Neuronal stem cell (in vitro differentiated cells): ENCODE measurements at regions not wholly inside any gene's neighbourhood (a gene's known extent, or its start where the extent isn't known, plus 50 kb on each side); places are given as distances from the start of the nearest gene placed in this dataset.
A peak's percentile ranks its signal among the peaks of the same experiment; 100 is the strongest.

Experiments used
- DNase-seq: peaks from one replicate; pipeline ENCODE4 v3.0.0-alpha.2; 2013; ENCODE audit warnings: low spot score
- H2AFZ ChIP-seq: one replicate; pipeline ENCODE4 v1.6.1; 2013; ENCODE audit warnings: mild to moderate bottlenecking, low read length, inconsistent platforms
- H2AK5ac ChIP-seq: 2 replicates; pipeline ENCODE4 v1.6.1; 2013; ENCODE audit warnings: low read depth, mild to moderate bottlenecking, inconsistent platforms, low read length, moderate library complexity, mixed read lengths
- H2BK120ac ChIP-seq: 2 replicates; pipeline ENCODE4 v1.6.1; 2013; ENCODE audit warnings: low read depth, mild to moderate bottlenecking, inconsistent platforms, low read length, moderate library complexity, mixed read lengths
- H2BK12ac ChIP-seq: one replicate; pipeline ENCODE4 v1.6.1; 2013; ENCODE audit warnings: low read length, inconsistent platforms
- H2BK15ac ChIP-seq: 2 replicates; pipeline ENCODE4 v1.6.1; 2013; ENCODE audit warnings: mild to moderate bottlenecking, low read length, inconsistent platforms, mixed read lengths
- H2BK5ac ChIP-seq: one replicate; pipeline ENCODE4 v1.6.1; 2013; ENCODE audit warnings: inconsistent platforms, mild to moderate bottlenecking, low read length, moderate library complexity
- H3K14ac ChIP-seq: one replicate; pipeline ENCODE4 v1.6.1; 2013; ENCODE audit warnings: low read length, inconsistent platforms
- H3K18ac ChIP-seq: 2 replicates; pipeline ENCODE4 v1.6.1; 2013; ENCODE audit warnings: low read length, inconsistent platforms
- H3K23ac ChIP-seq: 2 replicates; pipeline ENCODE4 v1.6.1; 2013; ENCODE audit warnings: low read depth, mild to moderate bottlenecking, mixed read lengths, low read length, inconsistent platforms; ENCODE audit not compliant: poor library complexity
- H3K27ac ChIP-seq: replicated peaks from 3 replicates; pipeline ENCODE4 v1.5.1; 2013; ENCODE audit warnings: low read length, inconsistent platforms
- H3K27me3 ChIP-seq, 3 experiments: 2 replicates each; pipeline ENCODE4 v1.6.1; 2013; ENCODE audit warnings: low read length in 3 of 3, mild to moderate bottlenecking in 2 of 3, inconsistent platforms in 1 of 3, low read depth in 1 of 3, mixed read lengths in 1 of 3, moderate library complexity in 1 of 3; ENCODE audit not compliant: control insufficient read depth in 3 of 3, insufficient read depth in 3 of 3
- H3K36me3 ChIP-seq, 2 donors: replicated peaks in 1 of 2; 2 replicates each; pipeline ENCODE4 v1.6.1; 2013; ENCODE audit warnings: low read length in 2 of 2; ENCODE audit not compliant: control insufficient read depth in 2 of 2, insufficient read depth in 2 of 2
- H3K4ac ChIP-seq: 2 replicates; pipeline ENCODE4 v1.6.1; 2013; ENCODE audit warnings: inconsistent platforms, mild to moderate bottlenecking, low read length, moderate library complexity
- H3K4me1 ChIP-seq, 2 donors: 1 replicate in 1 of 2; 2 replicates in 1 of 2; pipeline ENCODE4 v1.6.1; 2013; ENCODE audit warnings: low read length in 2 of 2, low read depth in 1 of 2; ENCODE audit not compliant: control insufficient read depth in 2 of 2, insufficient read depth in 1 of 2
- H3K4me2 ChIP-seq: one replicate; pipeline ENCODE4 v1.6.1; 2013; ENCODE audit warnings: mild to moderate bottlenecking, low read length, inconsistent platforms; ENCODE audit not compliant: insufficient read depth, poor library complexity, severe bottlenecking
- H3K4me3 ChIP-seq, 2 donors: 2 replicates each; pipeline ENCODE4 v1.5.1; 2013; ENCODE audit warnings: low read length in 2 of 2, mild to moderate bottlenecking in 2 of 2, inconsistent platforms in 1 of 2, moderate library complexity in 1 of 2
- H3K79me1 ChIP-seq: one replicate; pipeline ENCODE4 v1.6.1; 2013; ENCODE audit warnings: low read depth, mild to moderate bottlenecking, inconsistent platforms, low read length, moderate library complexity
- H3K9ac ChIP-seq: one replicate; pipeline ENCODE4 v1.6.1; 2013; ENCODE audit warnings: mild to moderate bottlenecking, low read depth, low read length, inconsistent platforms; ENCODE audit not compliant: poor library complexity
- H3K9me3 ChIP-seq, 2 donors: replicated peaks in 1 of 2; 2 replicates each; pipeline versions ENCODE3 to v1.6.1; 2013; ENCODE audit warnings: low read length in 2 of 2, mild to moderate bottlenecking in 2 of 2, inconsistent platforms in 1 of 2, low read depth in 1 of 2, mixed read lengths in 1 of 2, moderate library complexity in 1 of 2; ENCODE audit not compliant: control insufficient read depth in 2 of 2, insufficient read depth in 1 of 2
- H4K8ac ChIP-seq: one replicate; pipeline ENCODE4 v1.6.1; 2013; ENCODE audit warnings: low read depth, mild to moderate bottlenecking, inconsistent platforms, low read length, moderate library complexity
- H4K91ac ChIP-seq: one replicate; pipeline ENCODE4 v1.6.1; 2013; ENCODE audit warnings: low read length, low read depth, mild to moderate bottlenecking, inconsistent platforms; ENCODE audit not compliant: poor library complexity
- WGBS, 2 donors: extraction: QIAGEN DNeasy Blood & Tissue Kit; methylation state at CpG; one replicate each; pipeline ENCODE4 v1.1.7; 2013; ENCODE audit warnings: missing lambda C conversion rate in 2 of 2, mixed read lengths in 1 of 2; ENCODE audit not compliant: insufficient read length in 2 of 2, insufficient replicate concordance in 1 of 2; ENCODE audit errors: extremely low coverage in 2 of 2; 5-methylcytosine and 5-hydroxymethylcytosine counted together

GRCh38 chr3:31067004-31067403, 172.5 kb upstream of the GADL1 start:
- DNase-seq, result no peak
- no peaks in the 10 kb centered on the region for H3K79me1 ChIP-seq
- H2BK15ac ChIP-seq, result no peak overlapping the region
- H3K4ac ChIP-seq, result no peak overlapping the region
- no peak overlapping the region for H3K4me2 ChIP-seq
- no peak overlapping the region for H3K18ac ChIP-seq
- no peak overlapping the region for H4K91ac ChIP-seq
- no peaks in the 10 kb centered on the region for H3K36me3 ChIP-seq
- H3K4me1 ChIP-seq, result no peaks in the 10 kb centered on the region
- H3K9ac ChIP-seq, result no peak overlapping the region
- H2BK12ac ChIP-seq, result no peak overlapping the region
- no peak overlapping the region for H4K8ac ChIP-seq
- H3K27me3 ChIP-seq, result no peaks in the 10 kb centered on the region
- H3K14ac ChIP-seq, result no peak overlapping the region
- H3K27ac ChIP-seq, result no peak overlapping the region
- no peak overlapping the region for H2AK5ac ChIP-seq
- H3K23ac ChIP-seq, result no peak overlapping the region
- WGBS, 2 donors, result no CpG with 5 or more reads among the region's 5 CpGs
- no peak overlapping the region for H2AFZ ChIP-seq
- no peaks in the 10 kb centered on the region for H3K9me3 ChIP-seq
- no peak overlapping the region for H2BK5ac ChIP-seq
- H3K4me3 ChIP-seq, result no peak overlapping the region
- no peak overlapping the region for H2BK120ac ChIP-seq

GRCh38 chr3:31075471-31075870, 181.0 kb upstream of the GADL1 start:
- no CpG with 5 or more reads among the region's 2 CpGs for WGBS, 2 donors
- no peak overlapping the region for H3K9ac ChIP-seq
- no peak overlapping the region for H3K23ac ChIP-seq
- H3K36me3 ChIP-seq, result no peaks in the 10 kb centered on the region
- no peak overlapping the region for H3K4ac ChIP-seq
- H2BK5ac ChIP-seq, result no peak overlapping the region
- H3K4me1 ChIP-seq, result peaks cover 5 to 11% of the 10 kb centered on the region in 2 donors
- no peak overlapping the region for H3K27ac ChIP-seq
- no peaks in the 10 kb centered on the region for H3K79me1 ChIP-seq
- no peak for DNase-seq
- H3K4me2 ChIP-seq, result no peak overlapping the region
- no peak overlapping the region for H4K91ac ChIP-seq
- no peak overlapping the region for H3K14ac ChIP-seq
- no peak overlapping the region for H4K8ac ChIP-seq
- H3K4me3 ChIP-seq, result no peak overlapping the region
- peaks cover 0 to 4% of the 10 kb centered on the region in 2 donors for H3K9me3 ChIP-seq
- no peak overlapping the region for H2BK120ac ChIP-seq
- no peak overlapping the region for H2BK12ac ChIP-seq
- H2AFZ ChIP-seq, result peak overlapping the region; percentile 48
- no peak overlapping the region for H2BK15ac ChIP-seq
- no peak overlapping the region for H3K18ac ChIP-seq
- no peak overlapping the region for H2AK5ac ChIP-seq
- H3K27me3 ChIP-seq, result no peaks in the 10 kb centered on the region

GRCh38 chr3:31075876-31076275, 181.4 kb upstream of the GADL1 start:
- no peak overlapping the region for H3K14ac ChIP-seq
- no peak overlapping the region for H2BK120ac ChIP-seq
- H2AFZ ChIP-seq, result peak overlapping the region; percentile 48
- DNase-seq, result no peak
- H3K4me3 ChIP-seq, result no peak overlapping the region
- no peak overlapping the region for H3K9ac ChIP-seq
- no peaks in the 10 kb centered on the region for H3K36me3 ChIP-seq
- no peak overlapping the region for H2BK5ac ChIP-seq
- H3K18ac ChIP-seq, result no peak overlapping the region
- no peak overlapping the region for H3K23ac ChIP-seq
- H3K9me3 ChIP-seq, result peaks cover 0 to 4% of the 10 kb centered on the region in 2 donors
- H4K91ac ChIP-seq, result no peak overlapping the region
- no peak overlapping the region for H2AK5ac ChIP-seq
- H3K4ac ChIP-seq, result no peak overlapping the region
- peaks cover 5 to 11% of the 10 kb centered on the region in 2 donors for H3K4me1 ChIP-seq
- no peak overlapping the region for H4K8ac ChIP-seq
- no peaks in the 10 kb centered on the region for H3K27me3 ChIP-seq
- no peak overlapping the region for H3K4me2 ChIP-seq
- WGBS, 2 donors, result no CpG with 5 or more reads among the region's 6 CpGs
- H2BK12ac ChIP-seq, result no peak overlapping the region
- H3K27ac ChIP-seq, result no peak overlapping the region
- no peak overlapping the region for H2BK15ac ChIP-seq
- no peaks in the 10 kb centered on the region for H3K79me1 ChIP-seq

- H3K9ac ChIP-seq, result no peak overlapping the region
- peaks cover 0 to 4% of the 10 kb centered on the region in 2 donors for H3K9me3 ChIP-seq
- H3K36me3 ChIP-seq, result no peaks in the 10 kb centered on the region
- DNase-seq, result no peak
- no peak overlapping the region for H3K18ac ChIP-seq
- no peak overlapping the region for H3K27ac ChIP-seq
- H3K27me3 ChIP-seq, result no peaks in the 10 kb centered on the region
- no peak overlapping the region for H2AK5ac ChIP-seq
- H2BK5ac ChIP-seq, result no peak overlapping the region
- H3K4me3 ChIP-seq, result no peak overlapping the region
- H2BK12ac ChIP-seq, result no peak overlapping the region
- H4K8ac ChIP-seq, result no peak overlapping the region
- H2BK15ac ChIP-seq, result no peak overlapping the region
- no CpG with 5 or more reads among the region's 3 CpGs for WGBS, 2 donors
- H2AFZ ChIP-seq, result no peak overlapping the region
- no peak overlapping the region for H2BK120ac ChIP-seq
- no peak overlapping the region for H3K4ac ChIP-seq
- no peak overlapping the region for H3K4me2 ChIP-seq
- no peak overlapping the region for H3K23ac ChIP-seq
- no peaks in the 10 kb centered on the region for H3K79me1 ChIP-seq
- no peak overlapping the region for H4K91ac ChIP-seq
- H3K14ac ChIP-seq, result no peak overlapping the region
- H3K4me1 ChIP-seq, result peaks cover 5 to 11% of the 10 kb centered on the region in 2 donors
Observed at GRCh38 chr3:31077021-31077601, 182.7 kb upstream of the GADL1 start.
